GM19397 (cell line): ENCODE measurements at regions not wholly inside any gene's neighbourhood (a gene's known extent, or its start where the extent isn't known, plus 50 kb on each side); places are given as distances from the start of the nearest gene placed in this dataset.
"Not testable (repeated sequence)": the region's sequence is repeated elsewhere in the genome, so short reads cannot be mapped to it uniquely, and the experiment has no call there.

Source experiments
- ATAC-seq: cut with Tn5 transposase; IDR thresholded peaks from one replicate; pipeline ENCODE4 v1.9.1; 2021; ENCODE audit warnings: mild to moderate bottlenecking, moderate library complexity; ENCODE audit not compliant: unreplicated experiment

DNA sequence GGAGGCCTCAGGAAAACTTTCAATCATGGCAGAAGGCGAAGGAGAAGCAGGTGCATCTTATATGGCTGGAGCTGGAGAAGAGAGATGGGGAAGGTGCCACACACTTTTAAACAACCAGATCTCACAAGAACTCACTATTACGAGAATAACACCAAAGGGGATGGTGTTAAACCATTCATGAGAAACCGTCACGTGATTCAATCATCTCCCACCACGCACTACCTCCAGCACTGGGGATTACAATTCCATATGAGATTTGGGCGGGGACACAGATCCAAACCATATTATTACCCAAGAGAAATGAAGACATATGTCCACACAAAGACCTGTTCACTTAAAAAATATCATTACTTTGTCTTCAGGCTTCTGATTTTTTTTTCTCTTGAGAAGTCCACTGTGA, 518.5 kb downstream of the DCDC2C start:
- ATAC-seq = no peak

DNA sequence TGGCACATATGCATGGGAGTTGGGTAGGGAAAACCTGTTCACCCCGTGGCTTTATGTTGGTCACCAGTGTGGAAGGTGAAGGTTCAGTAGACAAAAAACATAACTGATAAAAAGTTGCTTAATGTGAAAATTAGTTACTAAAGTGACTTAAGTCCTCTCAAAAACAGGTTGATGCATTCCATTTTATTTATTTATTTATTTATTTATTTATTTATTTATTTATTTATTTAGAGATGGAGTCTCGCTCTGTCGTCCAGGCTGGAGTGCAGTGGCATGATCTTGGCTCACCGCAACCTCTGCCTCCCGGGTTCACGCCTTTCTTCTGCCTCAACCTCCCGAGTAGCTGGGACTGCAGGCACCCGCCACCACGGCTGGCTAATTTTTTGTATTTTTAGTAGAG, 541.0 kb downstream of the DCDC2C start:
- not testable (repeated sequence) for ATAC-seq

DNA sequence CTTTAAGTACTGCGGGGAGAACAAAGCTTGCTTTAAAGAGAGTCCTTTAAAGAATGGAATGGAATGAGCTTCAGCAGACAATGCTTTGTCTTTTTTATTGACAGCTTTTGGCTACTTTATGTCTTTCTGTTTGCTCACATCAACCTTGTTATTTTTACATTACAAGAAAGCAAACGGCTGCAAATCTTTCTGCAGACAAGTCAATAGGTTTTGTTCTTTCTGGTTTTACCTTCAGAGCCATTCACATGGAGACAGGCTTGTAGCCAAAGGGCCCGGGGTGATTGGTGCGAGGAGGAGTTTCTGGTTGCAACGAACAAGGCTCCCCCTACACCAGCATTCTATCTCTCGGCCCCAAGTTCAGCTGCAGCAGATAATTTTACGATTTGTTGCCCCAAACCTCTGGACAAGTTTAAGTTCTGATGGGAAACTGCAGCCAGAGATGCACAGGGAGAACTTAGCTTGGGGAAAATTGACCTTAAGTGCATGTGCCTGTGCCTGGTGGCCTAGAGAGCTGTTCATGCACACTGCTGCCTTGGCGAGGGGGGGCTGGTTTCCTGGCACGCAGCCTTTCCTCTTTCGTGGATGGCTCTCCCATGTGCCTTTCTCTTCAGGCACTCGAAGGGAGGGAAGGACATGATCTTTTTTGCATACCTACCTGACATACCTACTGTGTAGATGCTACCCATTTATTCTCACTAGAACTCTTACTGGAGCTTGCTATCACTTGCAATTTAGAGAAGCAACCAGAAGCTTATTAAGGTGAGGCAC, 543.2 kb downstream of the DCDC2C start:
- ATAC-seq = no peak

DNA sequence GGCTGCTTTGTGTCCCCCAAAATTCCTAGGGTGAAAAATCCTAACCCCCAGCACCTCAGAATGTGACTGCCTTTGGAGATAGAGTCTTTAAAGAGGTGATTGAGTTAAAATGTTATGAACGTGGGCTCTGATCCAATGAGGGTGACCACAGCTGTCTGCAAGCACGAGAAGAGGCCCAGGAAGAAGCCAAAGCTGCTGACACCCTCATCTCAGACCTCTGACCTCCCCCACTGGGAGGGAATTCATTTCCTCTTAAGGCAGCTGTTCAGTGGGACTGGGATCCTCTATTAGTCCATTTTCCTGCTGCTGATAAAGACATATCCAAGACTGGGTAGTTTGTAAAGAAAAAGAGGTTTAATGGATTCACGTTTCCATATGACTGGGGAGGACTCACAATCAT, 544.4 kb downstream of the DCDC2C start:
- no peak for ATAC-seq

DNA sequence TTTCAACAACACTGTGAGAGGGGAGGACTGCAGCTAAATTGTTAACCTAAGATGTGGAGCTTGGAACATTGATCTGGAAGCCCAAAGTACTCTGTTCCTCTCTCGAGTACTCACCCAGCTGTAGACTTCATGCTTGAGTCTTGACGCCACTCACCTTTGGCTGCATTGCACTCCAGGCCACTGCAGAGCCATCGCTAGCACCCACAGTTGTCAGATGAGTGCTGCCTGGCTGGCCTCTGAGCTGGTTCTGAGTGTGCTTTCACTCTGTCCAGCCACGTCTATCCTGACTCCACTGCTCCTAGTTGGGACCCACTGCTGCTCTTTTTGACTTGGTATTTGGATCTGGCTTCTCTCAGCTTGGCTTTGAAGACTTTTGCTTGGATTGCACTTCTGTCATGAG, 552.1 kb downstream of the DCDC2C start:
- no peak for ATAC-seq

DNA sequence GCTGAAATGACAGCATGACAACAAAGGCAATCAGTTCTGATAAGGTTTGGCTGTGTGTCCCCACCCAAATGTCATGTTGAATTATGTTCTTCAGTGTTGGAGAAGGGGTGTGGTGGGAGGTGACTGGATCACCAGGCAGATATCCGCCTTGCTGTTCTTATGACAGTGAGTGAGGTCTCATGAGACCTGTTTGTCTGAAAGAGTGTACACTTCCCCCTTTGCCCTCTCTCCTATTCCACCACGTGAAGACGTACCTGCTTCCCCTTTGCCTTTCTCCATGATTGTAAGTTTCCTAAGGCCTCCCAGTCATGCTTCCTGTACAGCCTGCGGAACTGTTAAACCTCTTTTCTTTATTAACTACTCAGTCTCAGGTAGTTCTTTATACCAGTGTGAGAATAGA, 553.0 kb downstream of the DCDC2C start:
- no peak for ATAC-seq

DNA sequence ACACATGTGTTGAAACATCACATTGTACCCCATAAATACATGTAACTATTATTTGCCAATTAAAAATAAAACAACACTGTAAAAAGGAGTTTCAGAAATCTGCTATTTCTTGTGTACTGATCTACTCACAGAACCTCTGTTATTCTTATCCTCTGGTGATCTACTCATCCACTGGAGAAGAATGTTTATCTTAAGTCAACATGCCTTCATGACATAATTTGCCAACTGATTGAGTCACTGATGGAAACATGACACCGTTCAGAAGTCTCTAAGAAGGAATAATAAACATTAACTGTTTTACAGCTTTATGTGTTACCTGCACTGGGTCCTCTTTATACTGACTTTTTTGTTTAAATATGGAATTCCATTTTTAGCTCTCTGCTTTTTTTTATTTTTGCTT, 555.2 kb downstream of the DCDC2C start:
- ATAC-seq = no peak

DNA sequence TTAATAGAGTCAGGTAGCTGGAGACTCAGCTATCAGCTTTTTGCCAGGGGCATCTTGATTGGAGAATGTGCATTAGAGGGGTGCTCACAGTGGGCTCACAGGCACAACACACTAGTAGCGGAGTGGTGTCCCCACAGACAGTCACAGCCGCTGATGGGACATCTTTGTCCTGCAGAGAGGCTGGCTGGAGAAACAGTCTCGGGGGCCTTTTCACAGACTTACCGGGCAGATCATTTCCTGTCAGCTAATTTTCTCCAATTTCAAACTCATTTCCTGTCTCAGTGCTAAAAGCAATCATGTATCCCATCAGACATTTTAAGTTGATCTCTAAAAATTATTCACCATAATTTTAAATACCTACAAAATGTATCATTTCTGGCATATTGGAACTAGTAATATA, 562.6 kb downstream of the DCDC2C start:
- ATAC-seq = no peak

DNA sequence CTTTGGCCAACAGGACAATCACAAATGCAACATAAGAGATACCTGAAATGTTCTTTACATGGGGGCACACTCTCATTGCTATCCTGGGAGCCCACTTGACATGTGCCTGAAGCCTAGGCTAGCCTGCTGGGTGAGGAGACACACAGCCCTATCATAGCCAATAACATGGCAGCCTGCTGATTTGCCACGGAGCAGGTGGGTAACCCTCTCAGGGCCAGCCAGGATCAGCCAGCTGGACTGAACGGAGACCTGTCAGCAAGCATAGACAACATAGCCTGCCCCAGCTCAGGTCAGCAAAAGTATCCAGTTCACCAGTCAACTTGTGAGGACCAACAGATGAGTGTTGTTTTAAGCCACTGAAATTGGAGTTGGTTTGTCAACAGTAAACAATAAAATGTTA, 566.5 kb downstream of the DCDC2C start:
- no peak for ATAC-seq

DNA sequence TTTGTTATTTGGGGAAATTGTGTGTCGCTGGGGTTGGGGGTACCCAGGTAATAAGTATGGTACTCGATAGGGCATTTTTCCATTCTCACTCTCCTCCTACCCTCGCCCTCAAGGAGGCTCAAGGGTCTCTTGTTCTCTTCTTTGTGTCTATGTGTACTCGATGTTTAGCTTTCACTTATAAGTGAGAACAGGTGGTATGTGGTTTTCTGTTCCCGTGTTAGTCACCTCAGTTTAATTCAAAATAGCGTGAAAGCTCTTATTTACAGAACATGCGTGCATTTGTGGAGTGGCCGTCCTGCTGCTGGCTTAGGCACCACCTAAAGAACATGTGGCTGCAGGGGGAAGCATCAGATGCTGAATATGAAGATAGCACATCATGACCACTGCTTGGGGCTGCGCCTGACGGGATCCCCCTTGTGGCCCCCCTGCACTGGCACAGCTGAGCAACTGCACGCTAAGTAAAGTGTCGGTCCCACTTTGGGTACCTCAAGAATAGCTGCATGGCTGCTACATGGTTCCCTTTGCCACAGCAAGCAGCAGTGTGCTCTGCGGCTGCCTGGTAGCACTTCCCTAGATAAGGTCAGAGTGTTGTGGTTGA, 569.0 kb downstream of the DCDC2C start:
- ATAC-seq = no peak

DNA sequence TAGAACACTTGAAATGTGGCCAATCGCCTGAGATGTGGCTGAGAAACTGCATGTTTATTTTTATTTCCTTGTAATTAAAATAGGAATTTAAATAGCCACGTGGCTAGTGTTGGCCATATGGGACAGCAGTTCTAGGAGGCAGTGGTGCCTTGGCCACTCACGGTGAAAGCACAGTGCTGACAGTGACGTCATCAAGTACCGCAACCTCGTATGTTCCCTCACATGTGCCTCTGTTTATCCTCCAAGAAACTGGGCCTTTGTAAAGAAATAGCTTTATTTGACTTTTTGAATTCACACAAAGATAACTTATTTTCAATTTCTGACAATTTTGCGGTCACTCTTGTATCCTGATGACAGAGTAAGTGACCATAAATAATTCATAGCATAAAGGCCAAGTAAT, 575.0 kb downstream of the DCDC2C start:
- ATAC-seq = no peak

DNA sequence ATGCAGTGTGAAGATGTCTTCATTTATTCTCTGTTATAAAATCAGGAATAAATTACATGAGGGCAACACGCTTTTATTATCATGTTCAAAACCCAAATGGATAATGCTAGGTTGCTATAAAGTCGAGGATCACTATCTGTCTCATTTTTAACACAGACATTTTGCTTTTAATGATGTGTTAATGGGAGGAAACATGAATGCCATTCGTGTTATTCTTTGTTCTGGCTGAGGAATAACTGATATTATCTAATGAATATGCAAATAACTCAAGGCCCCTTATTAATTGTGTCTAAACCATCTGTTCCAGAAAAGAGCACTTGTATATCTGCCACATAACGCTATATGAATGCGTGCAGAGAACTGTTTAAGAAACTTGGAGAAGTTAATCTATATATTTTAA, 576.1 kb downstream of the DCDC2C start:
- ATAC-seq = no peak

DNA sequence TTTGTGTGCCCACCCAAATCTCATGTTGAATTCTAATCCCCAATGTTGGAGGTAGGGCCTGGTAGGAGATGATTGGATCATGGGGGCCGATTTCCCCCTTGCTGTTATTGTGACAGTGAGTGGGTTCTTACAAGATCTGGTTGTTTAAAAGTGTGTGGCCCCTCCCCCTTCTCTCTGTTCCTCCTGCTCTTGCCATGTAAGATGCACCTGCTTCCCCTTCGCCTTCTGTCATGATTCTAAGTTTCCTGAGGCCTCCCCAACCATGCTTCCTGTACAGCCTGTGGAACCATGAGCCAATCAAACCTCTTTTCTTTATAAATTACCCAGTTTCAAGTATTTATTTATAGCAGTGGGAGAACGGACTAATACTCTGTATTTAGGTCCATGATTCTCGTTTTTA, 588.1 kb downstream of the DCDC2C start:
- no peak for ATAC-seq

DNA sequence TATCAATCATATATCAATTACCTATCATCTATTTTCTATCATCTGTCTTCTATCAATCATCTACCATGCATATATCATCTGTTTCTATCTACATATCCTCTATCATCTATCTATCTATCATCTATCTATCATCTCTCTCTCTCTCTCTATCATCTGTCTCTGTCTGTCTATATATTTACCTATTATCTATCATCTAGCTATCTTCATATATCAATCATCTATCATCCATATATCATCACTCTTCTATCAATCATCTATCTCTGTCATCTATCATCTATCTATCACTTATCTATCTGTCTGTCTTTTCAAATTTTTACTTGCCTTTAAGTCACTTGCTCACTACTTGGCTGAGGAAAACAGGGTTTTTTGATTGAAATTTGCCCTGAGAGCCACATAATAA, 592.3 kb downstream of the DCDC2C start:
- ATAC-seq = no peak

DNA sequence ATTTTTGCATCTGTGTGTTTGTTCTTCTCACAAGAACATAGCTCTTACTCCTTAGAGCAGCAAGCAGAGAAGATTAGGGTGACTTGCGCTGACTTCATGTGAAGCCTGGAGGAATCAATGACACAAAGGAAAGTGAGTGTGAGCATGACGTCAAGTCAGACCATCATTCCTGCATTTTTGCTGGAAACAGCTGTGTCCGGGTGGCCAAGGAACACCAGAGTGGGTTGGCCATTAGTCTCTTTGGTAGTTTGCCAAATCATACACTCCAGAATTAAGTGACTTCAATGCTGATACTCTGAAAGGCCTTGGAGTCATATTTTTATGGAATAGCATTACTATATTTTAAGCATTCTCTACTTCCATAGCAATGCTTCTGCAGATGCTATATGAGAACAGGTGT, 597.2 kb downstream of the DCDC2C start:
- no peak for ATAC-seq

DNA sequence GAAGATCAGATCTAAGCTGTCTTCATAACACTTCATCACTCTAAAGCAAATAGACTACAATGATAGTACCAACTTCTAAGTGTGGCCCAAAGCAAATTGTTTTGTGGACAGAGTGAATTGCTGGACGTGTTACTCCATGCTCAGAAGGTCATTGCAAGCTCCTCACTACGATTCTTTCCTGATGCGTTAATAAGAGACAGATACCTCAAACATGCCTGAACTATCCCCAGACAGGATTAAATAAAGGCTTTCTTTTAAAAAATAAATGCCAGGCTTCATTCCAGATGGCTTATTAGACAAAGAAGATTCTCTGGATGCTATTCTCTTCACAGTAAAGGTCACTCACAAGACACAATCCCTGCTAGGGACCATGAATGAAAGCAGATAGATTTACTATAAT, 621.2 kb downstream of the DCDC2C start:
- ATAC-seq = no peak

DNA sequence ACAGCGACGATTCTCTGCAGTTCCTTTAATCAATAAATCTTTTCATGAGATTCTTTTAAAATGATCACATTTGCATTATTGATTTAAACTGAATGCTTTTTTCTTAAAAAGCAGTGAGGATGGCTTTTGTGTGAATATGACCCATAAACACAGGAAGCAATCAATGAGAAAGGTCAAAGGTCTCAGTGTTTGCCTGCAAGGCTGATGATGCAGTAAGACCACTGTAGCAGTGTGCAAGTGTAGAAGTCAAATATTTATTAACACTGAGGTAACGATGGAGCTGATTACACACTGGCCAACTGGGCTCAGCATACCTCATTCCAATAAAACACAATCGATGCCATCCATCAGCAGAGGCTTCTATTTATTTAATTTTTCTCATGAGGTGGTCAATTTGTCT, 633.5 kb downstream of the DCDC2C start:
- ATAC-seq = no peak

DNA sequence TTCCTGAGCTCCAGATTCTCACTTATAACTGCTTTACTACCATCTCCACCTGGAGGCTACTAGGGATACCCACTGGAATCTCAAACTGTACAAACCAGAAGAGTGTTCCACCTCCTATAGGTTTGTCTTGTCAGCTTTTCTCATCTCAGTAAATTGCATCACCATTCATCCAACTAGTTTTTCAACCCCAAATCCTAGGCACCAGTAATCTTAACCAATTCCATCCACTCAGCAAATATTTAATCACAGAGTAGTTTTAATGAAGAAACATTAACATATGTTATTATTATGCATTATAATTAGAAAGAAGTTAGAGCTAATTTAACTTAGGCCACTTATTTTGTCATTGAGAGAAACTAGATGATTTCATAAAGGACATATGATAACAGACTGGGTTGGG, 635.0 kb downstream of the DCDC2C start:
- ATAC-seq = no peak

DNA sequence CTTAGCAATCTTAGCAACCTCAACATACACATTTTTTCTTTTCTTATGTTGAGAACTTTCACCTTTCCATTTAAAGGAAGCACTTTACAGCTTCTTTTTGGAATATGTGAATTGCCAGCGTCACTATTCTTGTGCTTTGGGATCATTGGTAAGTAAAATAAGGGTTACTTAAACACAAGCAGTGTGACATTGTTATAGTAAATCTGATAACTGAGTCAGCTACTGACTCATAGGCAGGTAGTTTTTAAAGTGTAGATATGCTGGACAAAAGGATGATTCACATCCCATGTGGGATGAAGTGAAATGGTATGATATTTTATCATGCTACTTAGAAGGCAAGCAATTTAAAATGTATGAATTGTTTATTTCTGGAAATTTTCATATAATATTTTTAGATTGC, 637.2 kb downstream of the DCDC2C start:
- ATAC-seq = no peak

DNA sequence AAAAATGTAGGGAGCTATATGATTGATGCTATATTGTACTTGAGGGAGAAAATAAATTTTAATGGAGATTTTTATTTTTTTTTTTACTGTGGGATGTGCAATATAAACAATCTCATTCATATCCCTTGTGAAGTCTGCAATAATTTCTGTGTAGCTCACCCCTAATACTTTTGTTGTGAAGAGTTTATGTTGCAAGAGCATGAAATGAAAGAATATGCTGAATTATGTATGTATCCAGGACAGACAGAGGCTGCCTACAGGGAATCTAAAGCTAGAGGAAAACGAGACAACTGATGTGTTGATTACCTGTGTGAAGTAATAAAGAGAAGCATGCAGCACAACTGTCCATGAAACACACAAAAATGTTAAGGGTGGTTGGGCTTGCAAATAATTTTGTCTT, 643.3 kb downstream of the DCDC2C start:
- no peak for ATAC-seq

DNA sequence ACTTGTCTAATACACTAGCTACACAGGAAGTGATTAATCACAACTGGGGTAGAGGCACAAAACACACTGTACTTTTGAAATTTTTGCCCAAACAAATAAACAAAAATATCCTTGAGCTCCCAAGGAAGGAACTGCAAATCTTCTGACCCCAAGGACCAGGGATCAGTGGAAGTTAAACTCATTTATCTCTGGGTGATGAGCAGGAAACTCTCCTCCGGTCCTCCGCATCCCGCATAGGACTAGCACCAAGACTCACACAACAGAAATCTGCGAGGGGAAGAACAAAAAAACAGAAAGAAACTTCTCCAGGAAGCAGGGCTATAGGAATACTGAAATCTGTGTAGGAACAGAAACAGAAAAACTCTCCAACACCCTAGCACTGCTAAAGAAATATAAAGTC, 650.3 kb downstream of the DCDC2C start:
- no peak for ATAC-seq

DNA sequence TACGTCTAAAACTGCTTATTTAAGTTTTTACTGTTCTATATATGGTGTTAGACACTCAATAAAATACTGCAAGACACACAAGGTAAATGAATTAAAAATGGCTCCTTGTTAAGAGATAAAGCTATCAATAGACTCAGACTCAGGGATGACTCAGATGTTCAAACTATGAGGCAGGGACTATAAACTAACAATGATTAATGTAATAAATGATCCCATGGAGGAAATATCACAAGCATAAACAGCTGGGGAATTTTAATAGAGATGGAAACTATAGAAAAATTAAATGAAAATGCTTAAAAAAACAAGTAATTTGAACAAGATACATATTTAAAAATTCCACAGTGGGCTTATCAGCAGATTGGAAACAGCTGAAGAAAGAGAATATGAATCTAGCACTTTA, 650.8 kb downstream of the DCDC2C start:
- ATAC-seq = no peak

DNA sequence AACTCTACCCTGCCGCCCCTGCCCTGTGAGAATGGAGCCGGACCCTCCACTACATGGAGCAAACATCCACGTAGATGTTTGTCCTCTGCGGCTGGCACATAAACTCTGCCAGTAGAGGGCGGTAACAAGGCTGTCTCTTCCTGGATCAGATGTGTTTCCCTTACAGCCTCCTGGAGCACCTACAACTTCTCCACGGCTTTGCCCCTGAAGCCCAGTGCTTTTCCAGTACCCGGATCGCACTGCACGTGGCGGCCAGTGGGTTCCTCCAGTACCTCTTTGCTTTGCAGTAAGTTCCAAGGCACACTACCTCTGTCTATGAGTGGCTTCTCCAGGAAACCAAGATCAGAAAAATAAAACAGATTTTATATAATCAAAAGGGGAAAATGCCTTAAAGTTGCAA, 651.3 kb downstream of the DCDC2C start:
- ATAC-seq = no peak
